RWPE1 (cell line): ENCODE measurements at regions not wholly inside any gene's neighbourhood (a gene's known extent, or its start where the extent isn't known, plus 50 kb on each side); places are given as distances from the start of the nearest gene placed in this dataset.

Source experiments
- CTCF ChIA-PET: fragments of 350-600 bp; sonication (Branson Sonifier 250); formaldehyde crosslinking; extraction: SDS; loops from one replicate; lab custom pipeline; 2021; lab: Yijun Ruan, JAX
- POLR2A ChIA-PET: fragments of 400-600 bp; formaldehyde crosslinking; extraction: SDS; loops from one replicate; lab custom pipeline; 2020; ENCODE audit warnings: antibody characterized with exemption; ENCODE audit not compliant: low non-redundant PET; lab: Yijun Ruan, JAX
- DNase-seq: peaks from one replicate; pipeline ENCODE4 v3.0.0; 2012; ENCODE audit warnings: low spot score
- H3K27ac ChIP-seq: fragments of 450-650 bp; 2 replicates; pipeline ENCODE4 v1.5.1; 2017
- TF ChIP-seq, protein P1 (sequence below): fragments of 450-650 bp; conservative IDR thresholded peaks from 2 replicates; pipeline ENCODE4 v1.5.1; 2017; ENCODE audit warnings: low read depth, mild to moderate bottlenecking

DNA sequence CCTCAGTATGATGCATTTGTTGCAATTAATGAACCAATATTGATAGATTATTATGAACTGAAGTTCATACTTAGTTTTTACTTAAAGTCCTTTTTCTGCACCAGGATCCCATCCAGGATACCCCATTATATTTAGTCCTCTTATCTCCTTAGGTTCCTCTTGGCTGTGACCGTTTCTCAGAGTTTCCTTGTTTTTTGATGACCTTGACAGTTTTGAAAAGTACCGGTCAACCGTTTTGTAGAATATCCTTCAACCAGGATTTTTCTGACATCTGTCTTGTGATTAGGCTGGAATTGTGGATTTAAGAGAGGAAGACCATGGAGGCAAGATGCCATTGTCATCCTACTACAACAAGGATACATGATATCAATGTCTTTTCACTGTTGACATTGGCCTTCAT is 98.0 kb upstream of the F13A1 start:
- no peak overlapping the region for H3K27ac ChIP-seq
- CTCF ChIA-PET, result no interaction called here
- DNase-seq, result no peak
- TF ChIP-seq, protein P1, sequence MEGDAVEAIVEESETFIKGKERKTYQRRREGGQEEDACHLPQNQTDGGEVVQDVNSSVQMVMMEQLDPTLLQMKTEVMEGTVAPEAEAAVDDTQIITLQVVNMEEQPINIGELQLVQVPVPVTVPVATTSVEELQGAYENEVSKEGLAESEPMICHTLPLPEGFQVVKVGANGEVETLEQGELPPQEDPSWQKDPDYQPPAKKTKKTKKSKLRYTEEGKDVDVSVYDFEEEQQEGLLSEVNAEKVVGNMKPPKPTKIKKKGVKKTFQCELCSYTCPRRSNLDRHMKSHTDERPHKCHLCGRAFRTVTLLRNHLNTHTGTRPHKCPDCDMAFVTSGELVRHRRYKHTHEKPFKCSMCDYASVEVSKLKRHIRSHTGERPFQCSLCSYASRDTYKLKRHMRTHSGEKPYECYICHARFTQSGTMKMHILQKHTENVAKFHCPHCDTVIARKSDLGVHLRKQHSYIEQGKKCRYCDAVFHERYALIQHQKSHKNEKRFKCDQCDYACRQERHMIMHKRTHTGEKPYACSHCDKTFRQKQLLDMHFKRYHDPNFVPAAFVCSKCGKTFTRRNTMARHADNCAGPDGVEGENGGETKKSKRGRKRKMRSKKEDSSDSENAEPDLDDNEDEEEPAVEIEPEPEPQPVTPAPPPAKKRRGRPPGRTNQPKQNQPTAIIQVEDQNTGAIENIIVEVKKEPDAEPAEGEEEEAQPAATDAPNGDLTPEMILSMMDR, result no peak
- POLR2A ChIA-PET, result no interaction called here

GRCh38 chr6:6420107-6420506 is 99.6 kb upstream of the F13A1 start:
- H3K27ac ChIP-seq, result no peak overlapping the region
- TF ChIP-seq, protein P1, result no peak
- CTCF ChIA-PET, result interaction anchor here (1.0 kb wide), 1 partner anchor 11 kb away, joined by 3 read pairs; no protein-coding TSS in a partner anchor
- no peak for DNase-seq
- POLR2A ChIA-PET, result no interaction called here

- TF ChIP-seq, protein P1, result no peak
- ChIA-PET CTCF (no interaction called here), POLR2A (no interaction called here)
- H3K27ac ChIP-seq, result no peak overlapping the region
- no peak for DNase-seq
These were observed 113.7 kb upstream of the F13A1 start for GRCh38 chr6:6434151-6434550.

- DNase-seq, result no peak
- TF ChIP-seq, protein P1, result no peak
- no peak overlapping the region for H3K27ac ChIP-seq
- ChIA-PET CTCF (no interaction called here), POLR2A (no interaction called here)
These were observed 114.3 kb upstream of the F13A1 start for GRCh38 chr6:6434723-6435122.

- no peak overlapping the region for H3K27ac ChIP-seq
- TF ChIP-seq, protein P1, result no peak
- CTCF ChIA-PET, result interaction anchor here (0.6 kb wide), 1 partner anchor 161 kb away, joined by 3 read pairs; no protein-coding TSS in a partner anchor
- POLR2A ChIA-PET, result no interaction called here
- no peak for DNase-seq
These were observed 115.9 kb upstream of the F13A1 start for GRCh38 chr6:6436366-6436765.

GRCh38 chr6:6436946-6437345 is 116.5 kb upstream of the F13A1 start:
- POLR2A ChIA-PET, result no interaction called here
- TF ChIP-seq, protein P1, result no peak
- H3K27ac ChIP-seq, result no peak overlapping the region
- DNase-seq, result no peak
- CTCF ChIA-PET, result interaction anchor here (0.6 kb wide), 2 partner anchors 162 to 942 kb away, joined by 3 read pairs; no protein-coding TSS in a partner anchor
